GM12878 (cell line): ENCODE measurements at regions not wholly inside any gene's neighbourhood (a gene's known extent, or its start where the extent isn't known, plus 50 kb on each side); places are given as distances from the start of the nearest gene placed in this dataset.

Experiments
- ATF7 ChIP-seq: fragments of 450-650 bp; IDR thresholded peaks from 2 replicates; pipeline ENCODE4 v1.6.1; 2016; ENCODE audit warnings: low read depth, mild to moderate bottlenecking
- CEBPB ChIP-seq, 2 experiments: fragments of 150-350 bp in 1 of 2; IDR thresholded peaks; 2 replicates each; pipeline ENCODE4 v1.6.1; 2012 to 2014; ENCODE audit warnings: low read depth in 2 of 2, low read length in 2 of 2, borderline replicate concordance in 1 of 2, inconsistent platforms in 1 of 2
- CHD1 ChIP-seq: IDR thresholded peaks from 2 replicates; pipeline ENCODE4 v1.6.1; 2012; ENCODE audit warnings: low read depth, low read length, improper control_type of control experiment
- DPF2 ChIP-seq: fragments of 450-650 bp; IDR thresholded peaks from 2 replicates; pipeline ENCODE4 v1.6.1; 2017; ENCODE audit warnings: mild to moderate bottlenecking
- HCFC1 ChIP-seq: fragments of 150-350 bp; IDR thresholded peaks from 2 replicates; pipeline ENCODE4 v1.6.1; 2014; ENCODE audit warnings: low read length
- HDGF ChIP-seq: fragments of 450-650 bp; IDR thresholded peaks from 2 replicates; pipeline ENCODE4 v1.6.1; 2016; ENCODE audit warnings: antibody characterized with exemption
- IRF4 ChIP-seq: IDR thresholded peaks from 2 replicates; pipeline ENCODE4 v1.6.1; 2011; ENCODE audit warnings: low read depth, low read length
- KAT2A ChIP-seq: conservative IDR thresholded peaks from 2 replicates; pipeline ENCODE4 v1.6.1; 2011; ENCODE audit warnings: low read depth, low read length; ENCODE audit not compliant: control insufficient read depth
- RB1 ChIP-seq: fragments of 450-650 bp; formaldehyde crosslinking; IDR thresholded peaks from 2 replicates; pipeline ENCODE4 v1.6.1; 2017; ENCODE audit warnings: mild to moderate bottlenecking, borderline replicate concordance
- SIX5 ChIP-seq: IDR thresholded peaks from 2 replicates; pipeline ENCODE4 v1.6.1; 2011; ENCODE audit warnings: mild to moderate bottlenecking, low read depth, low read length, moderate library complexity; ENCODE audit not compliant: severe bottlenecking
- SMC3 ChIP-seq: IDR thresholded peaks from 2 replicates; pipeline ENCODE4 v1.6.1; 2011; ENCODE audit warnings: low read length, improper control_type of control experiment, borderline replicate concordance
- YY1 ChIP-seq: IDR thresholded peaks from 2 replicates; pipeline ENCODE4 v1.6.1; 2011; ENCODE audit warnings: low read depth, mild to moderate bottlenecking, low read length
- ZNF622 ChIP-seq: fragments of 450-650 bp; IDR thresholded peaks from 2 replicates; pipeline ENCODE4 v1.6.1; 2017; ENCODE audit warnings: mild to moderate bottlenecking, inconsistent platforms
- TF ChIP-seq, protein P1 (sequence below): fragments of 450-650 bp; formaldehyde crosslinking; IDR thresholded peaks from 2 replicates; pipeline ENCODE4 v1.4.0; 2020; ENCODE audit warnings: mild to moderate bottlenecking, moderate library complexity
- TF ChIP-seq, protein P2 (sequence below): fragments of 450-650 bp; IDR thresholded peaks from 2 replicates; pipeline ENCODE4 v1.6.1; 2018; ENCODE audit warnings: borderline replicate concordance, mild to moderate bottlenecking; ENCODE audit not compliant: partially characterized antibody
- TF ChIP-seq, protein P3 (sequence below): IDR thresholded peaks from 2 replicates; pipeline ENCODE4 v1.6.1; 2012; ENCODE audit warnings: low read length, inconsistent platforms
- TF ChIP-seq, protein P4 (sequence below): fragments of 450-650 bp; IDR thresholded peaks from 2 replicates; pipeline ENCODE4 v1.6.1; 2014; ENCODE audit warnings: mild to moderate bottlenecking

DNA sequence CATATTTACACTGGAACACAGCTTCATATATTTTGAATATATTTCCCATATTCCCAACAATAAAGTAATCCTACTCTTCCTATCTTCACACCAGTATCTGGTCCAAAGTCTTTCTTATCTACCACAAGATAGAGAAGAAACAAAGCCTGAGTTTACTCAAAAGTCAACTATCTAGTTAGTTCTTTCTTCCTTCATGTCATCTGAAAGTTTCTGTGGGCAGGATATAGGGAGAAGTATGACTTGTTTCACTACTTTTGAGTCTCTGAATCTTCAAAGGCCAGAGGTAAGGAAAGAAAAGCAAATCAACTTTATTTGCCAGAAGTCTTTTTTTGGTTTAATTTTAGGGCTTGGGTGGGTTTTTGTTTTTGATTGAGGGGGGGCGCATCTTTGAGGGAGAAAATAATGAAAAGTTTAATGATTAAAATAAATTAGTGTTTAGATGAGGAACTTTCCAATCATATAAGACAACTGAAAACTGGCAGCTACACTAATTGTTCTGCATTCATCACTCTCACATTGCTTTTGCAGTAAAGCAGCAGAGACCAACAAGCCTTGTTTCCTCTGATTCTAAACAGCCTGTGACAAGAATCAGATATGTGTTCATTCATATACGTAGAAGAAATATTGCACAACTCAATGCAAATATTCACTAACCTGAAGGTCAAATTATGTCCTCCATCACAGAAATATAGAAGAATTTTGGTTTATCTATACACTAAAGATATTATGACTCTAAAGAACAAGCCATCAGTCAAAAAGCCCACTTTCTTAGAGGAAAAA is 421.4 kb downstream of the SHQ1 start (continued):
- TF ChIP-seq, protein P1, sequence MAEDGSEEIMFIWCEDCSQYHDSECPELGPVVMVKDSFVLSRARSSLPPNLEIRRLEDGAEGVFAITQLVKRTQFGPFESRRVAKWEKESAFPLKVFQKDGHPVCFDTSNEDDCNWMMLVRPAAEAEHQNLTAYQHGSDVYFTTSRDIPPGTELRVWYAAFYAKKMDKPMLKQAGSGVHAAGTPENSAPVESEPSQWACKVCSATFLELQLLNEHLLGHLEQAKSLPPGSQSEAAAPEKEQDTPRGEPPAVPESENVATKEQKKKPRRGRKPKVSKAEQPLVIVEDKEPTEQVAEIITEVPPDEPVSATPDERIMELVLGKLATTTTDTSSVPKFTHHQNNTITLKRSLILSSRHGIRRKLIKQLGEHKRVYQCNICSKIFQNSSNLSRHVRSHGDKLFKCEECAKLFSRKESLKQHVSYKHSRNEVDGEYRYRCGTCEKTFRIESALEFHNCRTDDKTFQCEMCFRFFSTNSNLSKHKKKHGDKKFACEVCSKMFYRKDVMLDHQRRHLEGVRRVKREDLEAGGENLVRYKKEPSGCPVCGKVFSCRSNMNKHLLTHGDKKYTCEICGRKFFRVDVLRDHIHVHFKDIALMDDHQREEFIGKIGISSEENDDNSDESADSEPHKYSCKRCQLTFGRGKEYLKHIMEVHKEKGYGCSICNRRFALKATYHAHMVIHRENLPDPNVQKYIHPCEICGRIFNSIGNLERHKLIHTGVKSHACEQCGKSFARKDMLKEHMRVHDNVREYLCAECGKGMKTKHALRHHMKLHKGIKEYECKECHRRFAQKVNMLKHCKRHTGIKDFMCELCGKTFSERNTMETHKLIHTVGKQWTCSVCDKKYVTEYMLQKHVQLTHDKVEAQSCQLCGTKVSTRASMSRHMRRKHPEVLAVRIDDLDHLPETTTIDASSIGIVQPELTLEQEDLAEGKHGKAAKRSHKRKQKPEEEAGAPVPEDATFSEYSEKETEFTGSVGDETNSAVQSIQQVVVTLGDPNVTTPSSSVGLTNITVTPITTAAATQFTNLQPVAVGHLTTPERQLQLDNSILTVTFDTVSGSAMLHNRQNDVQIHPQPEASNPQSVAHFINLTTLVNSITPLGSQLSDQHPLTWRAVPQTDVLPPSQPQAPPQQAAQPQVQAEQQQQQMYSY = no peak
- TF ChIP-seq, protein P2, sequence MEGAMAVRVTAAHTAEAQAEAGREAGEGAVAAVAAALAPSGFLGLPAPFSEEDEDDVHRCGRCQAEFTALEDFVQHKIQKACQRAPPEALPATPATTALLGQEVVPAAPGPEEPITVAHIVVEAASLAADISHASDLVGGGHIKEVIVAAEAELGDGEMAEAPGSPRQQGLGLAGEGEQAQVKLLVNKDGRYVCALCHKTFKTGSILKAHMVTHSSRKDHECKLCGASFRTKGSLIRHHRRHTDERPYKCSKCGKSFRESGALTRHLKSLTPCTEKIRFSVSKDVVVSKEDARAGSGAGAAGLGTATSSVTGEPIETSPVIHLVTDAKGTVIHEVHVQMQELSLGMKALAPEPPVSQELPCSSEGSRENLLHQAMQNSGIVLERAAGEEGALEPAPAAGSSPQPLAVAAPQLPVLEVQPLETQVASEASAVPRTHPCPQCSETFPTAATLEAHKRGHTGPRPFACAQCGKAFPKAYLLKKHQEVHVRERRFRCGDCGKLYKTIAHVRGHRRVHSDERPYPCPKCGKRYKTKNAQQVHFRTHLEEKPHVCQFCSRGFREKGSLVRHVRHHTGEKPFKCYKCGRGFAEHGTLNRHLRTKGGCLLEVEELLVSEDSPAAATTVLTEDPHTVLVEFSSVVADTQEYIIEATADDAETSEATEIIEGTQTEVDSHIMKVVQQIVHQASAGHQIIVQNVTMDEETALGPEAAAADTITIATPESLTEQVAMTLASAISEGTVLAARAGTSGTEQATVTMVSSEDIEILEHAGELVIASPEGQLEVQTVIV = no peak
- TF ChIP-seq RB1 (no peak), HCFC1 (no peak), SIX5 (no peak), IRF4 (peak; percentile 50; the same call in 1 of the 2 replicates), ATF7 (no peak), SMC3 (no peak), ZNF622 (no peak), HDGF (no peak), DPF2 (peak; percentile 69), CHD1 (no peak), CEBPB (IDR thresholded peaks at IDR 0.05; ENCODE audit: borderline replicate concordance in 1 of 2, low read depth in 2 of 2, low read length in 2 of 2) (no peak), YY1 (no peak), KAT2A (no peak)
- TF ChIP-seq, protein P3, sequence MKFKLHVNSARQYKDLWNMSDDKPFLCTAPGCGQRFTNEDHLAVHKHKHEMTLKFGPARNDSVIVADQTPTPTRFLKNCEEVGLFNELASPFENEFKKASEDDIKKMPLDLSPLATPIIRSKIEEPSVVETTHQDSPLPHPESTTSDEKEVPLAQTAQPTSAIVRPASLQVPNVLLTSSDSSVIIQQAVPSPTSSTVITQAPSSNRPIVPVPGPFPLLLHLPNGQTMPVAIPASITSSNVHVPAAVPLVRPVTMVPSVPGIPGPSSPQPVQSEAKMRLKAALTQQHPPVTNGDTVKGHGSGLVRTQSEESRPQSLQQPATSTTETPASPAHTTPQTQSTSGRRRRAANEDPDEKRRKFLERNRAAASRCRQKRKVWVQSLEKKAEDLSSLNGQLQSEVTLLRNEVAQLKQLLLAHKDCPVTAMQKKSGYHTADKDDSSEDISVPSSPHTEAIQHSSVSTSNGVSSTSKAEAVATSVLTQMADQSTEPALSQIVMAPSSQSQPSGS = peak; percentile 76; the same call in 1 of the 2 replicates
- TF ChIP-seq, protein P4, sequence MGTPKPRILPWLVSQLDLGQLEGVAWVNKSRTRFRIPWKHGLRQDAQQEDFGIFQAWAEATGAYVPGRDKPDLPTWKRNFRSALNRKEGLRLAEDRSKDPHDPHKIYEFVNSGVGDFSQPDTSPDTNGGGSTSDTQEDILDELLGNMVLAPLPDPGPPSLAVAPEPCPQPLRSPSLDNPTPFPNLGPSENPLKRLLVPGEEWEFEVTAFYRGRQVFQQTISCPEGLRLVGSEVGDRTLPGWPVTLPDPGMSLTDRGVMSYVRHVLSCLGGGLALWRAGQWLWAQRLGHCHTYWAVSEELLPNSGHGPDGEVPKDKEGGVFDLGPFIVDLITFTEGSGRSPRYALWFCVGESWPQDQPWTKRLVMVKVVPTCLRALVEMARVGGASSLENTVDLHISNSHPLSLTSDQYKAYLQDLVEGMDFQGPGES = no peak
